Left ventricle myocardium superior (tissue), 1 donor: ENCODE measurements at regions not wholly inside any gene's neighbourhood (a gene's known extent, or its start where the extent isn't known, plus 50 kb on each side); places are given as distances from the start of the nearest gene placed in this dataset.
A peak's percentile ranks its signal among the peaks of the same experiment; 100 is the strongest.

ENCODE experiments used
- ATAC-seq: fragments of 200-7000 bp; cut with Tn5 transposase; one replicate; pipeline ENCODE4 v1.9.1; 2020; ENCODE audit warnings: mild to moderate bottlenecking, moderate library complexity
- DNase-seq: peaks from one replicate; pipeline ENCODE4 v3.0.0-alpha.2; 2020
- intact Hi-C: fragments of 100-400 bp; cut with micrococcal nuclease; formaldehyde crosslinking; loops from one replicate; pipeline ENCODE4 v1.11.0; 2022
- donor health status: DM: no; HTN: yes; CAD: no; lungs with severe emphysema.

DNA sequence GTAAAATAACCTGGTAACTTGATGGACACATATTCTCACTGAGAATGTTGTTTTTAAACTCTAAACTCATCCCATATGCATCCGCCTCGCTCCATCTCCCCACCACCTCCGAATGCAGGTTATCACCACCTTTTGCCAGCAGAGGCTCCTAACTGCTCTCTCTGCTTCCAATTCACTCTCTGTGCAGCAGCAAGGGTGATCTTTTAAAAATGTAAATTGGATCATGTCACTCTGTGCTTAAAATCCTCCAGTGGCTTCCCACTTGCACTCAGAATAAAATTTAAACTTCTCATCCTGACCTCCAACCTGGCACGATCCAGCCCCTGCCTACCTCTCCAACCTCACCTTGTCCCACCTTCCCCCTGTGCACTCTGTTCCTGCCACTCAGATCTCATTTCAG lies 317.2 kb downstream of the ZSWIM6 start:
- intact Hi-C loops = no loop called here
- no peak for DNase-seq
- ATAC-seq = no peak

GRCh38 chr5:61649971-61650370 lies 317.9 kb downstream of the ZSWIM6 start:
- ATAC-seq = no peak
- intact Hi-C loops = no loop called here
- DNase-seq = no peak

GRCh38 chr5:61650661-61651060 lies 318.6 kb downstream of the ZSWIM6 start:
- intact Hi-C loops = no loop called here
- no peak for ATAC-seq
- DNase-seq = no peak

- intact Hi-C loops = no loop called here
- DNase-seq = no peak
- ATAC-seq = no peak
Observed at GRCh38 chr5:61651195-61651594, 319.1 kb downstream of the ZSWIM6 start.

DNA sequence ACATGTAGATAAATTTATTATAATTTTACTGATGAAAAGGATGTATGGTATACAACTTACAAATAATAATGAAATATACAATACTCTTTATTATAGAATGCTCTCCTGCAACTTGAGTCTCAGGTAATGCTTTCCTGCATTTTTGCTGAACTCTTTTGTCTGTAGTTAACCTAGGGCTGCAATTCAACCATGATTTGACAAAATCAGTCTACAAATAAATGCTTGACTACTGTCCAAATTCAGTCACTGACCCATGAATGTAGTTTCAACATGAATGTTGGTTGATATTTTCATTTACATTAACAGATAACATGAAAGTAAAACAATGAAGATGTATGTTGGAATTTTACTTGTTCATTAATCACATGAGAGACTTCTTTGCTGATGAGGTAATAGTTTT lies 320.9 kb downstream of the ZSWIM6 start:
- intact Hi-C loops = no loop called here
- no peak for DNase-seq
- no peak for ATAC-seq

- DNase-seq (no peak), ATAC-seq (no peak)
- intact Hi-C loops = no loop called here
Observed at GRCh38 chr5:61653807-61654580, 321.9 kb downstream of the ZSWIM6 start.

DNA sequence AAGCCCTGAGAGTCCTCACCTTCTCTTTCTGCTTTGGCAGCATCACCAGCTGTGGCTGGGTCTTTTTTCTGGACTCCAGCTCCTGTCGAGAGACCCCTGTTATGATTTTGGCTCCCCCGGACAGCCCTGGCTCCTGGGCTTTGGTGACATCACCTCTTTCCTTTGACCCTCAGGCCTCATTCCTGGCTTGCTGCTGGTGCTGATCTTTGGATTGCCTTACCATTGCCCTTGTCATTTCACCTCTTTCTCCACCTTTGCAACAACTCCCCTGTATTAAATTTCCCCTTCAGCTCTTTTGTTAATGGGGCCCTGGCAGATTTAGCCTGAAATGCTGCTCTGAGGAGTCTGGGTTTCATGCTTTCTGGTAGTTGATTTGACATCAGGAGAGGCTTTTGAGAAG lies 322.8 kb downstream of the ZSWIM6 start:
- ATAC-seq (no peak), DNase-seq (no peak)
- intact Hi-C loops = no loop called here

- DNase-seq (no peak), ATAC-seq (no peak)
- intact Hi-C loops = no loop called here
Observed at GRCh38 chr5:61657010-61657409, 325.0 kb downstream of the ZSWIM6 start.

DNA sequence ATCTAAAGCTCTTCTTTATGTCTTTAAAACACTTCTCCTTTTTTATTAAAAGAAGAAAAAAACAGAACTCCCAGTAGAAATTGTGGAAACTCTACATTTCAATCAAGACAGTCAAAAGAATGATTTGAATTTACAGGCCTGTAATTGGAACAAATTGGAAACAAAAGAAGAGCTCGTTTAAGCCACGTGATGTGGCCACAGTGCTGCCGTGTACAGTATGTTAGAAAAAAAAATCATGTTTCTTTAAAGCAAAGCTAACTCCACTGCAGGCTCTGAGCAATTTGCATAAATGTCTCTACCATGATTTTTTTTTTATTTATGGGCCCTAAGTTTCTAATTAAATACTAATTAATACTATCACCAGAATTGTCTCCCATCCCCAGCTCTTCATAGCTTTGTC lies 325.6 kb downstream of the ZSWIM6 start:
- intact Hi-C loops = no loop called here
- no peak for ATAC-seq
- DNase-seq = no peak

DNA sequence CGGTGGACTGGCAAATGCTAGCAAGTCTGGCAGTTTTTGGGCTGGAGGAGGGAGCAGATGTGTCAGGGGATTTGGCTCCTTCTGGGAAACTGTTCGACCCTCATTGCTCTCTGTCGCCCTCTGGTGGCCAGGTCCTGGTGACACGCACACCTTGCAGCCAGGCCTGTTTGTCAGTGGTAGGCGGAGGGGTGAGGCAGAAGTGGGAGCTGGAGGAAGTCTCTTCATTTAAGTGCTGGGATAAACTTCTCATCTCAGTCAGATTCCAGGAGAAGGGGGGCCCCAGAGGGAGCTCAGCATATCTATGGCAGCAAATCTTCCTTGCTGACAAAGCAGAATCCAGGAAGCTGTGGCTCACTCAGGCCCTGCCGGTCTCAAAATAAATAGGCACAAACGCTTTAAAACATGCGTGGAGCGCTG lies 326.5 kb downstream of the ZSWIM6 start:
- DNase-seq (peak; percentile 91), ATAC-seq (peak; percentile 92)
- intact Hi-C loops = no loop called here

DNA sequence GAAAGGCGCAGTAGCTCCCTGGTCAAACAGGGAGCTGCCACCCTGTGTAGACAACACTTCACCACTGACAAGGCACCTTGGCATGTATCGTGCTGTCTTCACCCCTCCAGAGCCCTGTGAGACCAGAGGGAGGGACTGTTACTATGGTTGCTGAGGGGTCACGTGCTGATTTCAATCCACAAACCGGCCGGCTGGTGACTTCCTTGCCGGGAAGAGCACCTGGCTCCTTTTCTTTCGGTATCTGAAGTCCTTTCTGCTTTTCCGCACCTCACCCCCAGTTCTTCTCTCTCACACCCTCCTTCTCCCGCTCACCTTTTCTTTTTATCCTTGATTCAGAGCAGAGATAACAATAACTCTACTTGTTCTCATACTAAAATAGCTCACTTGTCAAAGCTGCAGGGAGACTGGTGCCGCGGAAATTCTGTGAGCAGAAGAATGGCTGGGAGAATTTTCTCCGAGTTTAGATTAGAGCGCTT lies 327.2 kb downstream of the ZSWIM6 start:
- ATAC-seq (peak; percentile 97), DNase-seq (peak; percentile 62)
- intact Hi-C loops = no loop called here

- no peak for DNase-seq
- intact Hi-C loops = no loop called here
- no peak for ATAC-seq
Observed at GRCh38 chr5:61662670-61663069, 330.6 kb downstream of the ZSWIM6 start.

GRCh38 chr5:61666064-61666621 lies 334.1 kb downstream of the ZSWIM6 start:
- DNase-seq (no peak), ATAC-seq (peak; percentile 73)
- intact Hi-C loops = no loop called here

- intact Hi-C loops = no loop called here
- no peak for DNase-seq
- ATAC-seq = no peak
Observed at GRCh38 chr5:61667525-61668218, 335.6 kb downstream of the ZSWIM6 start.

GRCh38 chr5:61669531-61669930 lies 337.5 kb downstream of the ZSWIM6 start:
- ATAC-seq (peak; percentile 73), DNase-seq (no peak)
- intact Hi-C loops = no loop called here

DNA sequence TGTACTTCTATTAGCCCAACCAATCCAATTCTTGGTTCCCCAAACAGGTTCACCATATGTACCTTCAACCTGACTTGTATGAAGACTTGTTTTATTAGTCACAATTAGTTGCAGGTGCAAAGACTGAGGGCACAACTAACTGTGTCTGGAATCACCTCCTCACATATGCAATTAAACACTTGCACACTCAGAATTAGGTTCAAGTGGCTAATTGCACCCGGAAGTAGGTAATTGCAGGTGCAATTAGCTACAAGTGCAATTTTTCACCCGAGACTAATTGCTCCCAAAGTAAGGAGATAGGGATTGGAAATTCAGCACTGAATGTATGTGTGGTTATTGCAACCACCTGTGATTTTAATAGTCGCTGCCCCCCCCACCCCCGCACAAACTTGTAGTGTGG lies 338.9 kb downstream of the ZSWIM6 start:
- no peak for ATAC-seq
- intact Hi-C loops = loop anchor here (10.0 kb wide), 1 partner anchor 134 kb away; no protein-coding TSS in a partner anchor
- DNase-seq = no peak

GRCh38 chr5:61673007-61673735 lies 341.1 kb downstream of the ZSWIM6 start:
- intact Hi-C loops = loop anchor here (10.0 kb wide), 1 partner anchor 132 kb away; no protein-coding TSS in a partner anchor
- DNase-seq (no peak), ATAC-seq (no peak)

DNA sequence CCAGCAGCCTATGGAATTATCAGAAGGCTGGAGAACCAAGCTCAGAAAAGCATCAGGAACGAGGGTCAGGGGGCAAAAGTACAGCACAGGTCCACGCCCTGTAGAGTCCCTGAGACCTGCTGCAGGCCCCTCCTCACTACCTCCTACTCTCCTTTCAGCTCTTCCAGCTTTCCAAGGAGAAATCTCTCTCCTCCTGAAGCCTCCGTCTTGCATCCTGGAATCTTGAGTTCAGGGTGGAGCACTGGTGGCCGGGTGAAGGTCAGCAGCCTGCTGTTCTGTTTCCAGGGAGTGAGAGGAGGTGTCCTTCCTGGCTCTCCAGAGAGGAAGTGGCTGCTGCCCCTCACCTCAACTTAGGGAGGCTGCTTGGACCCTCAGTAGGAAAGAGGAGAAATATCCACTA lies 342.3 kb downstream of the ZSWIM6 start:
- no peak for DNase-seq
- intact Hi-C loops = loop anchor here (10.0 kb wide), 1 partner anchor 130 kb away; no protein-coding TSS in a partner anchor
- ATAC-seq = no peak

DNA sequence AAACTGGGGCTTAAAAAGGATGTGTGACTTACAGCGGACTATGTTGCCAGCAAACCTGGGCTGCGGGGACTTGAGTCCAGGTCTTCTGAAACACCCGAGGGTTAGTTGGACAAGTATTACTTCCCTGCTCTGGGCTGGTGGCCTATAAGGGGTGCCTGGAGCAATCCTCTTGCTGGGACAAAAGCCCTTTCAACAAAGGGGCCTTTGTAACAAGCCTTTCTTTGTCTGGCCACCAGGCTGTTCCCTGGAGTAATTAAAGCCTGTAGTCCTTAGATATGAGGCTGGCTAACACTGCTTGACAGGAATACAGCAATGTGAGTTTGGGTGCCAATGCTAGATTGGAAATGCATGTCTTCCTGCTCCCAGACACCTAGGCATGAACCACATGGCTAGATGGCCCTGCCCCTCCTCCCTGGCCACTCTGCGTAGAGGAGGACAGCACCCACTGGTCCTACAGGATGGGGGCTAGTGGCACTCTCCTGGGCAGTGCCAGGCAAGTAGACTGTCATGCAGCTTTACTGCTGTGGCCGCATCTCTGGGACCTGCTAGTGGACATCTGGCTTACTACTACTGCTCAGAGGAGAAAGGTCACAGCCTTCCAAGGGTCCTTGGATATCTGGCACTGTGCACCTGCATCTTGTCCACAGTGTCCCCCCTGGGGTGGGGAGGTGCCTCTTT lies 343.1 kb downstream of the ZSWIM6 start:
- ATAC-seq (no peak), DNase-seq (no peak)
- intact Hi-C loops = loop anchor here (10.0 kb wide), 1 partner anchor 130 kb away; no protein-coding TSS in a partner anchor
